Adrenal gland (tissue), 5 donors: ENCODE measurements at regions not wholly inside any gene's neighbourhood (a gene's known extent, or its start where the extent isn't known, plus 50 kb on each side); places are given as distances from the start of the nearest gene placed in this dataset.
"Not testable (repeated sequence)": the region's sequence is repeated elsewhere in the genome, so short reads cannot be mapped to it uniquely, and the experiment has no call there.

Experiments
- POLR2A ChIP-seq, 2 donors: fragments of 450-650 bp; IDR thresholded peaks; one replicate each; pipeline ENCODE4 v1.6.1; 2017; ENCODE audit warnings: antibody characterized with exemption in 2 of 2, mild to moderate bottlenecking in 2 of 2, moderate library complexity in 1 of 2
- TF ChIP-seq, protein P1 (sequence below), 6 experiments: fragments of 450-650 bp in 4 of 6; fragments of 200-600 bp in 2 of 6; sonication (generic) in 1 of 6; IDR thresholded peaks; 1 replicate in 5 of 6; 2 replicates in 1 of 6; pipeline versions ENCODE4 v1.5.1 to v1.8.0; 2016 to 2021; ENCODE audit warnings: antibody characterized with exemption in 6 of 6, mild to moderate bottlenecking in 2 of 6, moderate library complexity in 1 of 6
- donor health status: DM: no; HTN: no; CAD: no.

DNA sequence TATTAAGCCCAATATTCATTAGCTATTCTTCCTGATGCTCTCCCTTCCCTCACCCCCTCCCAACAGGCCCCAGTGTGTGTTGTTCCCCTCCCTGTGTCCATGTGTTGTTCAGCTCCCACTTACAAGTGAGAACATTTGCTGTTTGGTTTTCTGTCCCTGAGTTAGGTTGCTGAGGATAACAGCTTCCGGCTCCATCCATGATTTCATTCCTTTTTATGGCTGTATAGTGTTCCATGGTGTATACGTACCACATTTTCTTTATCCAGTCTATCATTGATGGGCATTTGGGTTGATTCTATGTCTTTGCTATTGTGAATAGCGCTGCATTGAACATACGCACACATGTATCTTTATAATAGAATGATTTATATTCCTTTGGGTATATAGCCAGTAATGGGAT is 107.7 kb upstream of the MTHFD1L start:
- TF ChIP-seq, protein P1, sequence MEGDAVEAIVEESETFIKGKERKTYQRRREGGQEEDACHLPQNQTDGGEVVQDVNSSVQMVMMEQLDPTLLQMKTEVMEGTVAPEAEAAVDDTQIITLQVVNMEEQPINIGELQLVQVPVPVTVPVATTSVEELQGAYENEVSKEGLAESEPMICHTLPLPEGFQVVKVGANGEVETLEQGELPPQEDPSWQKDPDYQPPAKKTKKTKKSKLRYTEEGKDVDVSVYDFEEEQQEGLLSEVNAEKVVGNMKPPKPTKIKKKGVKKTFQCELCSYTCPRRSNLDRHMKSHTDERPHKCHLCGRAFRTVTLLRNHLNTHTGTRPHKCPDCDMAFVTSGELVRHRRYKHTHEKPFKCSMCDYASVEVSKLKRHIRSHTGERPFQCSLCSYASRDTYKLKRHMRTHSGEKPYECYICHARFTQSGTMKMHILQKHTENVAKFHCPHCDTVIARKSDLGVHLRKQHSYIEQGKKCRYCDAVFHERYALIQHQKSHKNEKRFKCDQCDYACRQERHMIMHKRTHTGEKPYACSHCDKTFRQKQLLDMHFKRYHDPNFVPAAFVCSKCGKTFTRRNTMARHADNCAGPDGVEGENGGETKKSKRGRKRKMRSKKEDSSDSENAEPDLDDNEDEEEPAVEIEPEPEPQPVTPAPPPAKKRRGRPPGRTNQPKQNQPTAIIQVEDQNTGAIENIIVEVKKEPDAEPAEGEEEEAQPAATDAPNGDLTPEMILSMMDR (IDR thresholded peaks at IDR 0.05): not testable (repeated sequence)
- not testable (repeated sequence) for TF ChIP-seq POLR2A (IDR thresholded peaks at IDR 0.05)
